ENCODE measurements at regions not wholly inside any gene's neighbourhood (a gene's known extent, or its start where the extent isn't known, plus 50 kb on each side); places are given as distances from the start of the nearest gene placed in this dataset.
A peak's percentile ranks its signal among the peaks of the same experiment; 100 is the strongest.
"Not testable (repeated sequence)": the region's sequence is repeated elsewhere in the genome, so short reads cannot be mapped to it uniquely, and the experiment has no call there.

DNA sequence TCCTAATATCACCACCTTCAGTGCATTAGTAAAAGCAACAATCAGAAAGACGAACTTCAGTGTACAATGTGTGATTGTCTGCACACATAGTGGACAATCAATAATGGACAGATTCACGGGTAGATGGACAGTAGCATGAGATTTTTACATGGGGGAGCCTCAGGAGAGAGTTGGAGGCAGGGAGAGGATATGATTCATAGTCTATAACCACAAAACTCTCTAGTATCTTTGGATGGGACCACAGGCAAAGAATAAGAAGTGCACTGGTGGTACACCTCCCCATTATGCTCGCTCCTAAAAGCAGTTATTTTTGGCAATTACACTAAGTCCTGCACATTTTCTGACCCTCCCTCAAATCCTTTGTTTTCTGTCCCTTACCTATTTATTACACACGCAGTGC, 624.4 kb upstream of the ACTRT1 start:
- Histone ChIP-seq H4K20me1 (ENCODE audit: control insufficient read depth, insufficient read depth, insufficient read length) (no peaks in the 10 kb centered on the region), H3K9ac (ENCODE audit: extremely low read depth, insufficient read length, low read length) (no peak overlapping the region), H2BK15ac (ENCODE audit: low read depth, low read length) (no peak overlapping the region), H3K27me3 (ENCODE audit: insufficient read depth, low read length) (no peaks in the 10 kb centered on the region), H3K79me2 (ENCODE audit: insufficient read depth, low read length) (no peaks in the 10 kb centered on the region), H3K14ac (ENCODE audit: insufficient read depth, low read length) (no peak overlapping the region), H3K23me2 (ENCODE audit: insufficient read length, low read depth, low read length, poor library complexity, severe bottlenecking) (no peaks in the 10 kb centered on the region), H3K4me2 (ENCODE audit: insufficient read depth, insufficient read length, low read length) (no peak overlapping the region), H3K79me1 (ENCODE audit: insufficient read depth, low read depth, low read length, poor library complexity, severe bottlenecking) (no peaks in the 10 kb centered on the region), H4K8ac (replicated peaks; ENCODE audit: insufficient read length, low read depth, low read length) (no peak overlapping the region), H3K56ac (ENCODE audit: insufficient read length, low read depth, low read length) (no peak overlapping the region), H2BK5ac (ENCODE audit: insufficient read length, low read length) (no peak overlapping the region), H3K18ac (ENCODE audit: insufficient read length, low read depth, low read length) (no peak overlapping the region), H2BK12ac (ENCODE audit: insufficient read length, low read depth, low read length) (no peak overlapping the region), H2AFZ (ENCODE audit: low read length) (no peak overlapping the region), H3K27ac (ENCODE audit: insufficient read length, low read depth, low read length) (no peak overlapping the region), H4K91ac (ENCODE audit: insufficient read length, low read depth, low read length) (no peak overlapping the region), H2AK5ac (ENCODE audit: insufficient read length, low read length) (no peak overlapping the region), H2BK20ac (ENCODE audit: low read depth, low read length, poor library complexity, severe bottlenecking) (no peak overlapping the region), H3K4ac (ENCODE audit: low read depth, low read length) (no peak overlapping the region), H3K9me3 (ENCODE audit: control insufficient read depth, low read depth, low read length) (no peaks in the 10 kb centered on the region), H3T11ph (ENCODE audit: low read length) (no peak overlapping the region), H2BK120ac (ENCODE audit: low read depth, low read length, poor library complexity, severe bottlenecking) (no peak overlapping the region), H3K23ac (ENCODE audit: insufficient read length, low read depth, low read length) (no peak overlapping the region), H3K4me1 (ENCODE audit: insufficient read depth, low read length) (no peaks in the 10 kb centered on the region; the same call in 1 of the 2 replicates), H4K5ac (ENCODE audit: insufficient read length, low read depth, low read length) (no peak overlapping the region)
- Mint-ChIP-seq H3K27me3 (ENCODE audit: low read depth) (no peaks in the 10 kb centered on the region), H3K4me1 (0 out of 4 replicates have a peak, but pooled peaks cover 0 to 3% of the 10 kb centered on the region in 2 experiments), H3K9me3 (peaks cover 21 to 63% of the 10 kb centered on the region in 2 experiments), H3K36me3 (ENCODE audit: insufficient read depth in 1 of 3, low read depth in 3 of 3) (peaks cover 6 to 17% (median 8%) of the 10 kb centered on the region in 3 experiments; a peak in 6 of 7 replicates), H3K4me3 (no peak overlapping the region), H3K27ac (no peak overlapping the region)
- no peak for DNase-seq
- WGBS (ENCODE audit: extremely low coverage, insufficient read length, low lambda C conversion rate), result no CpG with 5 or more reads among the region's 4 CpGs
- TF ChIP-seq CTCF (conservative IDR thresholded peaks at IDR 0.05), result no peak

- not testable (repeated sequence) for H3K4me3 Mint-ChIP-seq; H3K4me1 ChIP-seq (ENCODE audit: insufficient read depth, low read length); H3K79me2 ChIP-seq (ENCODE audit: insufficient read depth, low read length); H3K9me3 ChIP-seq (ENCODE audit: control insufficient read depth, low read depth, low read length); DNase-seq; H2AK5ac ChIP-seq (ENCODE audit: insufficient read length, low read length); H3K27ac ChIP-seq (ENCODE audit: insufficient read length, low read depth, low read length); H3K56ac ChIP-seq (ENCODE audit: insufficient read length, low read depth, low read length); H2BK12ac ChIP-seq (ENCODE audit: insufficient read length, low read depth, low read length); H4K91ac ChIP-seq (ENCODE audit: insufficient read length, low read depth, low read length); H3K4me2 ChIP-seq (ENCODE audit: insufficient read depth, insufficient read length, low read length); H3K23ac ChIP-seq (ENCODE audit: insufficient read length, low read depth, low read length); H3K18ac ChIP-seq (ENCODE audit: insufficient read length, low read depth, low read length); H3K27me3 Mint-ChIP-seq (ENCODE audit: low read depth); H4K5ac ChIP-seq (ENCODE audit: insufficient read length, low read depth, low read length); H2BK5ac ChIP-seq (ENCODE audit: insufficient read length, low read length); H2BK15ac ChIP-seq (ENCODE audit: low read depth, low read length); H2BK120ac ChIP-seq (ENCODE audit: low read depth, low read length, poor library complexity, severe bottlenecking); H3K27me3 ChIP-seq (ENCODE audit: insufficient read depth, low read length); H3K4ac ChIP-seq (ENCODE audit: low read depth, low read length); H2AFZ ChIP-seq (ENCODE audit: low read length); H3K4me1 Mint-ChIP-seq; H3K14ac ChIP-seq (ENCODE audit: insufficient read depth, low read length); H3T11ph ChIP-seq (ENCODE audit: low read length); H4K8ac ChIP-seq (replicated peaks; ENCODE audit: insufficient read length, low read depth, low read length); H3K23me2 ChIP-seq (ENCODE audit: insufficient read length, low read depth, low read length, poor library complexity, severe bottlenecking); H2BK20ac ChIP-seq (ENCODE audit: low read depth, low read length, poor library complexity, severe bottlenecking); H4K20me1 ChIP-seq (ENCODE audit: control insufficient read depth, insufficient read depth, insufficient read length); H3K79me1 ChIP-seq (ENCODE audit: insufficient read depth, low read depth, low read length, poor library complexity, severe bottlenecking); H3K9ac ChIP-seq (ENCODE audit: extremely low read depth, insufficient read length, low read length)
- H3K9me3 Mint-ChIP-seq, result peaks cover 39 to 77% of the 10 kb centered on the region in 2 experiments
- peaks cover 6 to 21% (median 8%) of the 10 kb centered on the region in 3 experiments; a peak in 6 of 7 replicates for H3K36me3 Mint-ChIP-seq (ENCODE audit: insufficient read depth in 1 of 3, low read depth in 3 of 3)
- peak overlapping the region in 1 of 3 experiments; percentile 62; a peak in 1 of 7 replicates for H3K27ac Mint-ChIP-seq
- WGBS (ENCODE audit: extremely low coverage, insufficient read length, low lambda C conversion rate), result no CpG with 5 or more reads among the region's 9 CpGs
These were observed 622.3 kb upstream of the ACTRT1 start for GRCh38 chrX:128674326-128675086.

Measured in H9 (cell line).